Kidney (tissue), 13 donors: ENCODE measurements at regions not wholly inside any gene's neighbourhood (a gene's known extent, or its start where the extent isn't known, plus 50 kb on each side); places are given as distances from the start of the nearest gene placed in this dataset.

Experiments used
- DNase-seq, 5 donors: peaks; one replicate each; pipeline ENCODE4 v3.0.0-alpha.2; 2013 to 2020
- FAIRE-seq: peaks from 2 replicates; lab custom pipeline; 2012; peaks lifted over from hg19 to GRCh38; lab: Jason Lieb, UNC
- H3K27ac ChIP-seq, 2 donors: one replicate each; pipeline ENCODE4 v1.7.0; 2013; ENCODE audit warnings: low read depth in 2 of 2, low read length in 2 of 2, inconsistent platforms in 1 of 2
- H3K27me3 ChIP-seq: one replicate; pipeline ENCODE4 v1.7.1; 2013; ENCODE audit warnings: low read length, inconsistent platforms; ENCODE audit not compliant: control insufficient read depth, insufficient read depth
- H3K36me3 ChIP-seq, 3 donors: one replicate each; pipeline versions ENCODE4 v1.7.0 to v1.7.1; 2013; ENCODE audit warnings: low read length in 3 of 3, control low read depth in 1 of 3, inconsistent platforms in 1 of 3; ENCODE audit not compliant: insufficient read depth in 3 of 3, control insufficient read depth in 2 of 3
- H3K4me1 ChIP-seq, 3 donors: one replicate each; pipeline versions ENCODE4 v1.7.0 to v1.7.1; 2013; ENCODE audit warnings: low read length in 3 of 3, inconsistent platforms in 1 of 3, low read depth in 1 of 3; ENCODE audit not compliant: control insufficient read depth in 2 of 3, insufficient read depth in 2 of 3
- H3K4me3 ChIP-seq, 3 donors: one replicate each; pipeline versions ENCODE4 v1.7.0 to v1.8.1; 2013; ENCODE audit warnings: low read length in 3 of 3, control low read depth in 1 of 3, inconsistent platforms in 1 of 3
- H3K9ac ChIP-seq, 3 donors: one replicate each; pipeline versions ENCODE4 v1.7.0 to v1.7.1; 2013; ENCODE audit warnings: low read length in 3 of 3, control low read depth in 1 of 3, inconsistent platforms in 1 of 3
- H3K9me3 ChIP-seq, 3 donors: one replicate each; pipeline versions ENCODE4 v1.7.0 to v1.7.1; 2013; ENCODE audit warnings: low read length in 3 of 3, control low read depth in 1 of 3, inconsistent platforms in 1 of 3; ENCODE audit not compliant: control insufficient read depth in 2 of 3, insufficient read depth in 1 of 3
- intact Hi-C: fragments of 100-400 bp; cut with DNase I; formaldehyde crosslinking; loops from one replicate; pipeline ENCODE4 v1.11.1; 2022
- TF ChIP-seq, protein P1 (sequence below): IDR thresholded peaks from 3 replicates; pipeline ENCODE4 v1.5.1; 2012; ENCODE audit warnings: mild to moderate bottlenecking, moderate library complexity, borderline replicate concordance; ENCODE audit not compliant: insufficient read depth; ENCODE audit errors: extremely low read depth
- donor health status: control.
- donor health status: control.
- donor health status: control.
- donor health status: control.
- donor health status: control.
- donor health status: DM: yes; HTN: yes; CAD: no.
- donor health status: Normal renal cell carcinoma (clear cell type).

DNA sequence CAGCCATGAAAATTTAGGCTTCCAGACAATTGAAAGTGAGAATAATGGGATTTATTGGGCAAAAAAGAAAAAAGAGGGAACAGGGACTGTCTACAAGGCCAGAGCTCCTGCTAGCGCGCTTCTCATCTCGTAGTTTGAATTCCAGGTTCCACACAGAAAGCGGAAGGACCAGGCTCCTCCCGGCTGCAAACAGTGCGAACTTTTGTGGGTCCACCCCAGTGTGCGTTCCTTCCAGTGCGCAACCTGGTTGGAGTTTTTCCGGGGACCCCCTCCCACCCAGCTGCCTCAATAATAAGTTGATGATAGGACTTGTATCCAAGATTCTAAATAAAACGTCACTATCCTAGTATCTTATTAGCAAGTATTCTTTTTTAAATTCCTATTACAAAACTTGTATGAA lies 467.7 kb upstream of the TUSC1 start:
- Histone ChIP-seq H3K27ac (no peak overlapping the region), H3K9me3 (no peaks in the 10 kb centered on the region), H3K36me3 (no peaks in the 10 kb centered on the region), H3K4me3 (no peak overlapping the region), H3K27me3 (no peaks in the 10 kb centered on the region), H3K9ac (no peak overlapping the region), H3K4me1 (no peaks in the 10 kb centered on the region)
- DNase-seq (no peak), FAIRE-seq (no peak)
- intact Hi-C loops: no loop called here
- TF ChIP-seq, protein P1, sequence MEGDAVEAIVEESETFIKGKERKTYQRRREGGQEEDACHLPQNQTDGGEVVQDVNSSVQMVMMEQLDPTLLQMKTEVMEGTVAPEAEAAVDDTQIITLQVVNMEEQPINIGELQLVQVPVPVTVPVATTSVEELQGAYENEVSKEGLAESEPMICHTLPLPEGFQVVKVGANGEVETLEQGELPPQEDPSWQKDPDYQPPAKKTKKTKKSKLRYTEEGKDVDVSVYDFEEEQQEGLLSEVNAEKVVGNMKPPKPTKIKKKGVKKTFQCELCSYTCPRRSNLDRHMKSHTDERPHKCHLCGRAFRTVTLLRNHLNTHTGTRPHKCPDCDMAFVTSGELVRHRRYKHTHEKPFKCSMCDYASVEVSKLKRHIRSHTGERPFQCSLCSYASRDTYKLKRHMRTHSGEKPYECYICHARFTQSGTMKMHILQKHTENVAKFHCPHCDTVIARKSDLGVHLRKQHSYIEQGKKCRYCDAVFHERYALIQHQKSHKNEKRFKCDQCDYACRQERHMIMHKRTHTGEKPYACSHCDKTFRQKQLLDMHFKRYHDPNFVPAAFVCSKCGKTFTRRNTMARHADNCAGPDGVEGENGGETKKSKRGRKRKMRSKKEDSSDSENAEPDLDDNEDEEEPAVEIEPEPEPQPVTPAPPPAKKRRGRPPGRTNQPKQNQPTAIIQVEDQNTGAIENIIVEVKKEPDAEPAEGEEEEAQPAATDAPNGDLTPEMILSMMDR: no peak

DNA sequence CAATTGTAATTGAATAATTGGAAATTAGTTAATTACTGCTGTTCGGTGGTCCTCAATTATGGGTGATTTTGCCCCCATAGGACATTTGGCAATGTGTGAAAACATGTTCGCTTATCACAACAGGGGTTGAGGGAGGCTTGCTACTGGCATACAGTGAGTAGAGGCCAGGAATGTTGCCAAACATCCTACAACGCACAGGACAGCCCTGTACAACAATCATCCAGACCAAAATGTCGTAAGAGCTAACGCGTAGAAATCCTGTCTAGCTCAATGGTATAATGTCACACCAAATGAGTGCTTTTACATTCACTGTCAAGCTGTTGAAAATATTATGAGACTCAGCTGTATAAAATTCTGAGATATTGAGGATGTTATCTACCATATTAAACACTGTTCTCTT lies 464.4 kb upstream of the TUSC1 start:
- FAIRE-seq: no peak
- H3K27me3 ChIP-seq: no peaks in the 10 kb centered on the region
- H3K9me3 ChIP-seq: no peaks in the 10 kb centered on the region
- DNase-seq: no peak
- TF ChIP-seq, protein P1: no peak
- intact Hi-C loops: no loop called here
- no peaks in the 10 kb centered on the region for H3K4me1 ChIP-seq
- no peaks in the 10 kb centered on the region for H3K36me3 ChIP-seq
- H3K27ac ChIP-seq: no peak overlapping the region
- no peak overlapping the region for H3K4me3 ChIP-seq
- H3K9ac ChIP-seq: no peak overlapping the region

DNA sequence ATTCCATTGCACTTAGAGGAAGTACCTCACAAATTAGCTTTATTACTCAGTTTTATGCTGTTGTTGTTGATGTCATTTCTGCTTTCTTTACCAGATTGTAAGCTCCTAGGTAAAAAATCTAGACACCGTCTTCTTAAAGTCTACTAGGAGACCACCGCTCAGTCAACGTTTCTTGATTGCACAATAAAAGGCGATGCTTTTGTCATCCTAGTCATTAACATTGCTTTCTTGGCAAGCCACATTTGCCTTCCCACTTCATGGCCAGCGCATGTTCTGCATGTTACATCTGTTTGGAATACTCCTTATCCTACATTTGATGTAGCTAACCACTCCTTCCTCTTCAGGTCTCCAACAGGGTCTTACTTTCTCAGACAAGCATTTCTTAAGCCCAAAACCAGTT lies 464.0 kb upstream of the TUSC1 start:
- intact Hi-C loops: no loop called here
- no peaks in the 10 kb centered on the region for H3K36me3 ChIP-seq
- H3K27me3 ChIP-seq: no peaks in the 10 kb centered on the region
- no peaks in the 10 kb centered on the region for H3K9me3 ChIP-seq
- H3K27ac ChIP-seq: no peak overlapping the region
- DNase-seq: no peak
- no peaks in the 10 kb centered on the region for H3K4me1 ChIP-seq
- H3K9ac ChIP-seq: no peak overlapping the region
- no peak overlapping the region for H3K4me3 ChIP-seq
- TF ChIP-seq, protein P1: no peak
- FAIRE-seq: no peak

DNA sequence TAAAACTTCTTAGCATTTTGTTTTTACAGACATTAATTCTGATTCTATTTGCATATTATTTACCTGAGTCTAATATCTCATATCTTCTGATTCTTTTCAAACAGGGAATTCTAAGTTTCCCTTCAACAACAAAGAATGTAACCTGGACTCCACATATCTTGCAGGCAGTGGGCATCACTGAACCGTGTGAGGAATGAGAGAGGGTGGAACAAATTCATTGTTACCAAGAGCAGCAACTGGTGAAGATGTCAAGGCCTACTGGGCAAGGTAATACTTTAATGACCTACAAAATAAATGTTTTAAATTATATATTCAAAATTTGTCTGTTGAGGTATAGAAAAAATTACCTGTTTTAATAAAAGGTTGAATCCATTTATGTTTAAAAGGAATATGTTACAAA lies 455.3 kb upstream of the TUSC1 start:
- DNase-seq (no peak), FAIRE-seq (no peak)
- Histone ChIP-seq H3K27ac (no peak overlapping the region), H3K36me3 (no peaks in the 10 kb centered on the region), H3K9me3 (no peaks in the 10 kb centered on the region), H3K4me1 (no peaks in the 10 kb centered on the region), H3K4me3 (no peak overlapping the region), H3K27me3 (no peaks in the 10 kb centered on the region), H3K9ac (no peak overlapping the region)
- intact Hi-C loops: no loop called here
- TF ChIP-seq, protein P1: no peak
